B cell (primary cell): ENCODE measurements at regions not wholly inside any gene's neighbourhood (a gene's known extent, or its start where the extent isn't known, plus 50 kb on each side); places are given as distances from the start of the nearest gene placed in this dataset. TPM values are rescaled to one million over a fixed set of nuclear protein-coding genes. Genes with fewer than 3 reads are reported as not detected.

Source experiments
- ATAC-seq: fragments of 200-7000 bp; cut with Tn5 transposase; one replicate; pipeline ENCODE4 v1.10.0; 2021; ENCODE audit warnings: low read depth, mild to moderate bottlenecking, moderate number of reproducible peaks, moderate library complexity
- CTCF ChIA-PET: fragments of 350-600 bp; sonication (Branson Sonifier 250); formaldehyde crosslinking; loops from one replicate; lab custom pipeline; 2021; ENCODE audit warnings: antibody characterized with exemption, inconsistent platforms; lab: Charles Lee
- POLR2A ChIA-PET: fragments of 350-600 bp; sonication (Branson Sonifier 250); formaldehyde crosslinking; loops from one replicate; lab custom pipeline; 2021; ENCODE audit warnings: antibody characterized with exemption; lab: Charles Lee
- DNase-seq: peaks from one replicate; pipeline ENCODE4 v3.0.0; 2013
- H2AFZ ChIP-seq: 2 replicates; pipeline ENCODE4 v1.6.1; 2012; ENCODE audit warnings: mild to moderate bottlenecking, low read depth, low read length; ENCODE audit not compliant: insufficient read depth, poor library complexity, severe bottlenecking
- H3K27ac ChIP-seq, 2 donors: 1 replicate in 1 of 2; 2 replicates in 1 of 2; pipeline ENCODE4 v1.5.1; 2012 to 2013; ENCODE audit warnings: low read length in 2 of 2, mild to moderate bottlenecking in 2 of 2, moderate library complexity in 1 of 2
- H3K27me3 ChIP-seq, 4 experiments: fragments of 200-600 bp in 1 of 4; sonication (generic) in 1 of 4; replicated peaks in 1 of 4; 1 replicate in 2 of 4; 2 replicates in 2 of 4; pipeline versions ENCODE4 v1.6.1 to v1.7.0; 2013 to 2016; ENCODE audit warnings: low read length in 3 of 4, mild to moderate bottlenecking in 2 of 4, mixed read lengths in 1 of 4, moderate library complexity in 1 of 4; ENCODE audit not compliant: insufficient read depth in 4 of 4, control insufficient read depth in 3 of 4; ENCODE audit errors: control extremely low read depth in 1 of 4
- H3K36me3 ChIP-seq, 2 experiments: replicated peaks in 1 of 2; 1 replicate in 1 of 2; 2 replicates in 1 of 2; pipeline versions ENCODE4 v1.6.1 to v1.7.1; 2013; ENCODE audit warnings: low read length in 1 of 2; ENCODE audit not compliant: insufficient read depth in 2 of 2, control insufficient read depth in 1 of 2; ENCODE audit errors: control extremely low read depth in 1 of 2, extremely low read depth in 1 of 2
- H3K4me1 ChIP-seq, 2 donors: fragments of 200-600 bp in 1 of 2; sonication (generic) in 1 of 2; 1 replicate in 1 of 2; 2 replicates in 1 of 2; pipeline versions ENCODE4 v1.5.1 to v1.6.1; 2013 to 2017; ENCODE audit warnings: low read length in 2 of 2; ENCODE audit not compliant: control insufficient read depth in 2 of 2, insufficient read depth in 2 of 2
- H3K4me2 ChIP-seq: replicated peaks from 2 replicates; pipeline ENCODE3; 2012; ENCODE audit warnings: mild to moderate bottlenecking, low read depth, low read length; ENCODE audit not compliant: poor library complexity, severe bottlenecking
- H3K4me3 ChIP-seq, 5 experiments: fragments of 200-600 bp in 1 of 5; sonication (generic) in 1 of 5; 1 replicate in 3 of 5; 2 replicates in 2 of 5; pipeline versions ENCODE4 v1.5.1 to v1.7.0; 2011 to 2016; ENCODE audit warnings: low read length in 4 of 5, mild to moderate bottlenecking in 4 of 5, low read depth in 2 of 5, control low read depth in 1 of 5, moderate library complexity in 1 of 5; ENCODE audit not compliant: insufficient read depth in 1 of 5; ENCODE audit errors: control extremely low read depth in 1 of 5, extremely low read depth in 1 of 5
- H3K79me2 ChIP-seq: fragments of 200-600 bp; sonication (generic); one replicate; pipeline ENCODE4 v1.6.0; 2016; ENCODE audit warnings: low read length; ENCODE audit not compliant: control insufficient read depth, insufficient read depth
- H3K9ac ChIP-seq: fragments of 200-600 bp; sonication (generic); 2 replicates; pipeline ENCODE4 v1.6.1; 2017; ENCODE audit warnings: mild to moderate bottlenecking, low read length, moderate library complexity
- H3K9me3 ChIP-seq, 3 donors: one replicate each; pipeline versions ENCODE4 v1.6.1 to v1.7.1; 2013; ENCODE audit warnings: low read length in 2 of 3; ENCODE audit not compliant: control insufficient read depth in 2 of 3, insufficient read depth in 1 of 3; ENCODE audit errors: control extremely low read depth in 1 of 3
- H4K20me1 ChIP-seq: 2 replicates; pipeline ENCODE4 v1.6.0; 2012; ENCODE audit warnings: mild to moderate bottlenecking, low read length; ENCODE audit not compliant: insufficient read depth, control insufficient read depth, poor library complexity, severe bottlenecking
- H3K27ac Mint-ChIP-seq: one replicate; pipeline ENCODE4 v1.8.0; 2021; ENCODE audit warnings: mixed read lengths
- H3K27me3 Mint-ChIP-seq: one replicate; pipeline ENCODE4 v1.8.0; 2021; ENCODE audit warnings: mixed read lengths
- H3K4me1 Mint-ChIP-seq: one replicate; pipeline ENCODE4 v1.8.0; 2021; ENCODE audit warnings: mixed read lengths
- H3K4me3 Mint-ChIP-seq: one replicate; pipeline ENCODE4 v1.8.0; 2021; ENCODE audit warnings: mixed read lengths
- H3K9me3 Mint-ChIP-seq: one replicate; pipeline ENCODE4 v1.8.0; 2022; ENCODE audit warnings: mixed read lengths; ENCODE audit not compliant: insufficient read depth
- EZH2 ChIP-seq: IDR thresholded peaks from 2 replicates; pipeline ENCODE4 v1.6.1; 2012; ENCODE audit warnings: borderline replicate concordance, low read depth, mild to moderate bottlenecking, moderate library complexity, low read length; ENCODE audit not compliant: insufficient read depth, poor library complexity, severe bottlenecking
- WGBS: methylation state at CpG from one replicate; pipeline ENCODE4 v1.1.5; 2013; ENCODE audit warnings: missing lambda C conversion rate; ENCODE audit not compliant: insufficient coverage; 5-methylcytosine and 5-hydroxymethylcytosine counted together
- intact Hi-C: fragments of 100-400 bp; cut with micrococcal nuclease; formaldehyde crosslinking; loops from one replicate; pipeline ENCODE4 v1.10.0; 2022
- small RNA-seq: library from RNA; depleted of rRNA; stranded (forward); fragments of <200 nt; gene quantifications from one replicate; pipeline ENCODE3, GENCODE V24; 2012; ENCODE audit warnings: low replicate concordance, low read depth; ENCODE audit not compliant: insufficient read length
- TF ChIP-seq, protein P1 (sequence below): fragments of 200-600 bp; IDR thresholded peaks from one replicate; pipeline ENCODE4 v1.8.0; 2022; ENCODE audit warnings: antibody characterized with exemption, mild to moderate bottlenecking

DNA sequence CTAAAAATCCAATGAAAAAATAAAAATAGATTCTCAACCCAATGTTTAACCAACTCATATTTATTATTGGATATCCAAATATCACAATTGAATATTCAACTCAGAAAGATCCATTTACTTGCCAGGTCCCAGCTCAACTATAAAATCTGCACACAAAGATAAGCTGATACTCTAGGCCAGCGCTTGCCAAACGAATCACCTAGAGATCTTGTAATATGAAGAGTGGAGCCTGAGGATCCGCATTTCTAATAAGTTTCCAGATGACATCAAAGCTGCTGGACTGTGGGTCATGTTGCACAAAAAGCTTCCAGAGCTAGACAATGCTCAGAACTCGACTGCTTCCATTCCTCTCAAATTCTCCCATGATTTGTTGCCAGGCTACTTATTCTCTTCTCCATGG is 51.7 kb upstream of the HSF2 start:
- H3K79me2 ChIP-seq, result no peaks in the 10 kb centered on the region
- H4K20me1 ChIP-seq, result no peaks in the 10 kb centered on the region
- ChIA-PET POLR2A (no interaction called here), CTCF (no interaction called here)
- Mint-ChIP-seq H3K4me3 (no peak overlapping the region), H3K27ac (no peak overlapping the region), H3K4me1 (no peaks in the 10 kb centered on the region), H3K9me3 (no peaks in the 10 kb centered on the region), H3K27me3 (peaks cover 18% of the 10 kb centered on the region)
- ATAC-seq, result no peak
- no peak for DNase-seq
- no peaks in the 10 kb centered on the region for H3K4me1 ChIP-seq
- no peak overlapping the region for H3K9ac ChIP-seq
- no peak overlapping the region for H3K4me2 ChIP-seq
- no peaks in the 10 kb centered on the region for H3K27me3 ChIP-seq
- H3K27ac ChIP-seq, result no peak overlapping the region
- no peaks in the 10 kb centered on the region for H3K9me3 ChIP-seq
- TF ChIP-seq EZH2, result no peak
- TF ChIP-seq, protein P1, sequence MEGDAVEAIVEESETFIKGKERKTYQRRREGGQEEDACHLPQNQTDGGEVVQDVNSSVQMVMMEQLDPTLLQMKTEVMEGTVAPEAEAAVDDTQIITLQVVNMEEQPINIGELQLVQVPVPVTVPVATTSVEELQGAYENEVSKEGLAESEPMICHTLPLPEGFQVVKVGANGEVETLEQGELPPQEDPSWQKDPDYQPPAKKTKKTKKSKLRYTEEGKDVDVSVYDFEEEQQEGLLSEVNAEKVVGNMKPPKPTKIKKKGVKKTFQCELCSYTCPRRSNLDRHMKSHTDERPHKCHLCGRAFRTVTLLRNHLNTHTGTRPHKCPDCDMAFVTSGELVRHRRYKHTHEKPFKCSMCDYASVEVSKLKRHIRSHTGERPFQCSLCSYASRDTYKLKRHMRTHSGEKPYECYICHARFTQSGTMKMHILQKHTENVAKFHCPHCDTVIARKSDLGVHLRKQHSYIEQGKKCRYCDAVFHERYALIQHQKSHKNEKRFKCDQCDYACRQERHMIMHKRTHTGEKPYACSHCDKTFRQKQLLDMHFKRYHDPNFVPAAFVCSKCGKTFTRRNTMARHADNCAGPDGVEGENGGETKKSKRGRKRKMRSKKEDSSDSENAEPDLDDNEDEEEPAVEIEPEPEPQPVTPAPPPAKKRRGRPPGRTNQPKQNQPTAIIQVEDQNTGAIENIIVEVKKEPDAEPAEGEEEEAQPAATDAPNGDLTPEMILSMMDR, result no peak
- no peak overlapping the region for H2AFZ ChIP-seq
- intact Hi-C loops, result no loop called here
- WGBS, result 85% methylated on average over 4 of the region's 4 CpGs
- H3K4me3 ChIP-seq, result no peak overlapping the region
- no peaks in the 10 kb centered on the region for H3K36me3 ChIP-seq

Small RNAs in the stretch of these regions (small RNA-seq; reads per million reads assigned to genes)
- not detected for gene AL603865.2
- gene RNU1-18P, result not detected
- gene RNU2-8P, result 0.57 reads per million
- not detected for gene RNU4-76P
